ENCODE measurements at regions not wholly inside any gene's neighbourhood (a gene's known extent, or its start where the extent isn't known, plus 50 kb on each side); places are given as distances from the start of the nearest gene placed in this dataset.

DNA sequence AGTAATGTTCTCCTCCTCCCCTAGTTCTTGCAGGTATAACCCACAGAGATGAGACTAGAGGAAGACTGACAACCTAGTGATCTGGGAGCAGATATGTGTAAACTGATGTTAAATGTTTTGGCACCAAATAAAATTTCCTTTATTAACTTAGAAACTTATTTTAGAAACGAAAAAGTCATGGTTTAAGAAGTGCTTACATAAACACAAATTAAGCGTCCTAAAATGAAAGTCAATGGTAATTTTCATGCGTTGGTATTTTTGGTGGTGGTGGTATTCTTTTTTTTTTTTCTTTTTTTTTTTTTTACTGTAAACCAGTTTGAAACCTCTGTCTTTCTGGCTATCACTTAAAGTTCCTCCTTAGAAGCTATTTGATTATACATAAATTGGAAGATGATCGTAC, 1438.1 kb upstream of the TENM3 start:
- Histone ChIP-seq H4K20me1 (ENCODE audit: insufficient read depth, low read length) (no peaks in the 10 kb centered on the region), H2AFZ (ENCODE audit: low read length) (peak overlapping the region; percentile 8; the same call in 1 of the 2 replicates), H3K27ac (ENCODE audit: low read length) (no peak overlapping the region), H3K4me2 (ENCODE audit: low read depth, low read length) (peak overlapping the region; percentile 40), H3K79me2 (ENCODE audit: low read length) (no peaks in the 10 kb centered on the region), H3F3A (ENCODE audit: insufficient read depth, low read length) (no peaks in the 10 kb centered on the region), H3K9ac (ENCODE audit: low read length) (no peak overlapping the region), H3K36me3 (replicated peaks; ENCODE audit: insufficient read depth, low read length) (no peaks in the 10 kb centered on the region), H3K27me3 (replicated peaks; ENCODE audit: insufficient read depth, low read length) (no peaks in the 10 kb centered on the region), H3K9me3 (replicated peaks; ENCODE audit: insufficient read depth, low read length) (no peaks in the 10 kb centered on the region), H3K4me1 (ENCODE audit: low read length) (peaks cover 11% of the 10 kb centered on the region; the same call in 1 of the 2 replicates), H3K9me2 (replicated peaks; ENCODE audit: insufficient read depth, low read length) (no peaks in the 10 kb centered on the region), H3K4me3 (ENCODE audit: low read length) (peak overlapping the region; percentile 3; the same call in 1 of the 2 replicates)
- TF ChIP-seq CTCF (IDR thresholded peaks at IDR 0.05; ENCODE audit: low read length): no peak
- no peak for TF ChIP-seq EZH2 (optimal IDR thresholded peaks at IDR 0.05; ENCODE audit: low read depth, low read length)
- TF ChIP-seq EZH2phosphoT487 (IDR thresholded peaks at IDR 0.05; ENCODE audit: low read length): no peak
- DNase-seq: peak; percentile 35

GRCh38 chr4:180808862-180809261, 1434.3 kb upstream of the TENM3 start:
- Histone ChIP-seq H4K20me1 (ENCODE audit: insufficient read depth, low read length) (no peaks in the 10 kb centered on the region), H3K79me2 (ENCODE audit: low read length) (no peaks in the 10 kb centered on the region), H2AFZ (ENCODE audit: low read length) (no peak overlapping the region), H3K4me1 (ENCODE audit: low read length) (peaks cover 24% of the 10 kb centered on the region), H3K9ac (ENCODE audit: low read length) (no peak overlapping the region), H3F3A (ENCODE audit: insufficient read depth, low read length) (no peaks in the 10 kb centered on the region), H3K9me3 (replicated peaks; ENCODE audit: insufficient read depth, low read length) (no peaks in the 10 kb centered on the region), H3K36me3 (replicated peaks; ENCODE audit: insufficient read depth, low read length) (no peaks in the 10 kb centered on the region), H3K27ac (ENCODE audit: low read length) (no peak overlapping the region), H3K9me2 (replicated peaks; ENCODE audit: insufficient read depth, low read length) (no peaks in the 10 kb centered on the region), H3K27me3 (replicated peaks; ENCODE audit: insufficient read depth, low read length) (no peaks in the 10 kb centered on the region), H3K4me3 (ENCODE audit: low read length) (no peak overlapping the region), H3K4me2 (ENCODE audit: low read depth, low read length) (no peak overlapping the region)
- no peak for TF ChIP-seq EZH2 (optimal IDR thresholded peaks at IDR 0.05; ENCODE audit: low read depth, low read length)
- no peak for TF ChIP-seq EZH2phosphoT487 (IDR thresholded peaks at IDR 0.05; ENCODE audit: low read length)
- no peak for TF ChIP-seq CTCF (IDR thresholded peaks at IDR 0.05; ENCODE audit: low read length)
- DNase-seq: no peak

- H3K27ac ChIP-seq (ENCODE audit: low read length): no peak overlapping the region
- no peak overlapping the region for H2AFZ ChIP-seq (ENCODE audit: low read length)
- DNase-seq: no peak
- no peaks in the 10 kb centered on the region for H3K27me3 ChIP-seq (replicated peaks; ENCODE audit: insufficient read depth, low read length)
- H3K79me2 ChIP-seq (ENCODE audit: low read length): no peaks in the 10 kb centered on the region
- no peak overlapping the region for H3K4me2 ChIP-seq (ENCODE audit: low read depth, low read length)
- H3K9me2 ChIP-seq (replicated peaks; ENCODE audit: insufficient read depth, low read length): no peaks in the 10 kb centered on the region
- TF ChIP-seq CTCF (IDR thresholded peaks at IDR 0.05; ENCODE audit: low read length) (no peak), EZH2phosphoT487 (IDR thresholded peaks at IDR 0.05; ENCODE audit: low read length) (no peak), EZH2 (optimal IDR thresholded peaks at IDR 0.05; ENCODE audit: low read depth, low read length) (no peak)
- H3K9me3 ChIP-seq (replicated peaks; ENCODE audit: insufficient read depth, low read length): no peaks in the 10 kb centered on the region
- H3K4me3 ChIP-seq (ENCODE audit: low read length): no peak overlapping the region
- H3F3A ChIP-seq (ENCODE audit: insufficient read depth, low read length): no peaks in the 10 kb centered on the region
- peaks cover 24% of the 10 kb centered on the region for H3K4me1 ChIP-seq (ENCODE audit: low read length)
- H3K36me3 ChIP-seq (replicated peaks; ENCODE audit: insufficient read depth, low read length): no peaks in the 10 kb centered on the region
- H4K20me1 ChIP-seq (ENCODE audit: insufficient read depth, low read length): no peaks in the 10 kb centered on the region
- H3K9ac ChIP-seq (ENCODE audit: low read length): no peak overlapping the region
Observed at GRCh38 chr4:180809439-180809838, 1433.8 kb upstream of the TENM3 start.

Measured in MM.1S (cell line).